PC-3 (cell line): ENCODE measurements at regions not wholly inside any gene's neighbourhood (a gene's known extent, or its start where the extent isn't known, plus 50 kb on each side); places are given as distances from the start of the nearest gene placed in this dataset.
"Not testable (repeated sequence)": the region's sequence is repeated elsewhere in the genome, so short reads cannot be mapped to it uniquely, and the experiment has no call there.

Source experiments
- ATAC-seq: fragments of 200-7000 bp; cut with Tn5 transposase; 2 replicates; pipeline ENCODE4 v1.9.1; 2020; ENCODE audit warnings: mild to moderate bottlenecking, moderate library complexity
- BruUV-seq: library from RNA; stranded (reverse); fragments of 400-500 nt; replicated peaks from 2 replicates; lab custom pipeline; 2021; lab: Mats Ljungman, UMichigan
- CTCF ChIA-PET: fragments of 300-600 bp; sonication (Branson Sonifier 250); formaldehyde crosslinking; loops from one replicate; lab custom pipeline; 2022; ENCODE audit warnings: antibody characterized with exemption; lab: Charles Lee
- POLR2A ChIA-PET: fragments of 300-600 bp; sonication (Branson Sonifier 250); formaldehyde crosslinking; loops from one replicate; lab custom pipeline; 2022; ENCODE audit warnings: antibody characterized with exemption; ENCODE audit not compliant: unreplicated experiment; lab: Charles Lee
- DNase-seq: peaks from one replicate; pipeline ENCODE4 v3.0.0-alpha.2; 2015
- H2AFZ ChIP-seq: fragments of 300-600 bp; sonication (generic); 2 replicates; pipeline ENCODE4 v1.6.0; 2016; ENCODE audit warnings: antibody characterized with exemption, low read length
- H3F3A ChIP-seq: fragments of 300-600 bp; sonication (generic); one replicate; pipeline ENCODE4 v1.6.0; 2017; ENCODE audit warnings: antibody characterized with exemption, low read length, control low read depth, mild to moderate bottlenecking; ENCODE audit not compliant: unreplicated experiment
- H3K27ac ChIP-seq: fragments of 300-600 bp; sonication (generic); 2 replicates; pipeline ENCODE4 v1.5.1; 2016; ENCODE audit warnings: mild to moderate bottlenecking, low read length
- H3K27me3 ChIP-seq: fragments of 300-600 bp; sonication (generic); 2 replicates; pipeline ENCODE4 v1.6.1; 2016; ENCODE audit warnings: low read length, mixed read lengths
- H3K36me3 ChIP-seq: fragments of 300-600 bp; sonication (generic); 2 replicates; pipeline ENCODE4 v1.6.1; 2016; ENCODE audit warnings: low read depth, mixed run types, low read length, mixed read lengths
- H3K4me1 ChIP-seq: fragments of 300-600 bp; sonication (generic); 2 replicates; pipeline ENCODE4 v1.5.1; 2016; ENCODE audit warnings: low read length; ENCODE audit not compliant: insufficient read depth
- H3K4me2 ChIP-seq: fragments of 300-600 bp; sonication (generic); 2 replicates; pipeline ENCODE4 v1.6.0; 2016; ENCODE audit warnings: low read length
- H3K4me3 ChIP-seq: fragments of 300-600 bp; sonication (generic); 2 replicates; pipeline ENCODE4 v1.5.1; 2016; ENCODE audit warnings: mild to moderate bottlenecking, low read length, mixed read lengths
- H3K79me2 ChIP-seq: fragments of 300-600 bp; sonication (generic); 2 replicates; pipeline ENCODE4 v1.6.1; 2017; ENCODE audit warnings: low read length, mixed read lengths
- H3K9ac ChIP-seq: fragments of 300-600 bp; sonication (generic); 2 replicates; pipeline ENCODE4 v1.6.0; 2016; ENCODE audit warnings: mild to moderate bottlenecking, low read length
- H3K9me2 ChIP-seq: fragments of 300-600 bp; sonication (generic); replicated peaks from 2 replicates; pipeline ENCODE4 v1.6.1; 2016; ENCODE audit warnings: mixed run types, low read length, mixed read lengths
- H3K9me3 ChIP-seq: fragments of 300-600 bp; sonication (generic); 2 replicates; pipeline ENCODE4 v1.6.1; 2016; ENCODE audit warnings: low read length, mixed read lengths
- H4K20me1 ChIP-seq: fragments of 300-600 bp; sonication (generic); 2 replicates; pipeline ENCODE4 v1.6.1; 2016; ENCODE audit warnings: low read length, mixed read lengths
- CTCF ChIP-seq: fragments of 300-600 bp; sonication (generic); conservative IDR thresholded peaks from 2 replicates; pipeline ENCODE4 v1.5.1; 2017; ENCODE audit warnings: antibody characterized with exemption, low read depth, mild to moderate bottlenecking, low read length
- EZH2 ChIP-seq: fragments of 300-600 bp; sonication (generic); IDR thresholded peaks from one replicate; pipeline ENCODE4 v1.6.1; 2017; ENCODE audit warnings: antibody characterized with exemption, mild to moderate bottlenecking, low read length; ENCODE audit not compliant: unreplicated experiment
- EZH2phosphoT487 ChIP-seq: fragments of 300-600 bp; sonication (generic); IDR thresholded peaks from 2 replicates; pipeline ENCODE4 v1.6.1; 2018; ENCODE audit warnings: mild to moderate bottlenecking, antibody characterized with exemption, low read length, borderline replicate concordance
- intact Hi-C: fragments of 100-400 bp; cut with micrococcal nuclease; formaldehyde crosslinking; loops from 2 replicates; pipeline ENCODE4 v1.9.0; 2023

GRCh38 chr16:27641260-27641659 is 91.3 kb downstream of the KATNIP start:
- DNase-seq (no peak), ATAC-seq (no peak)
- no TSS peak for BruUV-seq
- Histone ChIP-seq H3K36me3 (no peaks in the 10 kb centered on the region; the same call in 1 of the 2 replicates), H3K27me3 (no peaks in the 10 kb centered on the region), H3F3A (no peaks in the 10 kb centered on the region), H3K79me2 (no peaks in the 10 kb centered on the region), H3K4me1 (no peaks in the 10 kb centered on the region), H3K9me2 (no peaks in the 10 kb centered on the region), H2AFZ (no peak overlapping the region), H3K9ac (no peak overlapping the region), H3K4me2 (no peak overlapping the region), H3K9me3 (no peaks in the 10 kb centered on the region), H3K27ac (no peak overlapping the region), H4K20me1 (no peaks in the 10 kb centered on the region), H3K4me3 (no peak overlapping the region)
- intact Hi-C loops, result loop anchor here (5.0 kb wide), 2 partner anchors 181 to 431 kb away; no protein-coding TSS in a partner anchor
- no peak for TF ChIP-seq EZH2
- TF ChIP-seq EZH2phosphoT487, result no peak
- no peak for TF ChIP-seq CTCF
- ChIA-PET CTCF (no interaction called here), POLR2A (interaction anchor here (0.7 kb wide), 1 partner anchor 11 kb away, joined by 6 read pairs; no protein-coding TSS in a partner anchor)

GRCh38 chr16:27641734-27642415 is 91.9 kb downstream of the KATNIP start:
- H2AFZ ChIP-seq, H3K79me2 ChIP-seq, H4K20me1 ChIP-seq, POLR2A ChIA-PET, H3F3A ChIP-seq, H3K36me3 ChIP-seq, H3K27ac ChIP-seq, H3K9ac ChIP-seq, ATAC-seq, H3K27me3 ChIP-seq, BruUV-seq, H3K4me3 ChIP-seq, H3K4me1 ChIP-seq, H3K4me2 ChIP-seq, DNase-seq, H3K9me2 ChIP-seq, CTCF ChIA-PET, H3K9me3 ChIP-seq: not testable (repeated sequence)
- intact Hi-C loops, result loop anchor here (5.0 kb wide), 2 partner anchors 180 to 430 kb away; no protein-coding TSS in a partner anchor

GRCh38 chr16:27642756-27643155 is 92.8 kb downstream of the KATNIP start:
- H3K4me2 ChIP-seq, result no peak overlapping the region
- H3K9me3 ChIP-seq, result no peaks in the 10 kb centered on the region
- no peaks in the 10 kb centered on the region for H3K79me2 ChIP-seq
- H3K27me3 ChIP-seq, result no peaks in the 10 kb centered on the region
- no peaks in the 10 kb centered on the region for H3K9me2 ChIP-seq
- no peaks in the 10 kb centered on the region; the same call in 1 of the 2 replicates for H3K36me3 ChIP-seq
- POLR2A ChIA-PET, result no interaction called here
- BruUV-seq, result no TSS peak
- no peak overlapping the region for H3K4me3 ChIP-seq
- ATAC-seq, result no peak
- no peaks in the 10 kb centered on the region for H3F3A ChIP-seq
- intact Hi-C loops, result loop anchor here (5.0 kb wide), 2 partner anchors 180 to 430 kb away; no protein-coding TSS in a partner anchor
- H4K20me1 ChIP-seq, result no peaks in the 10 kb centered on the region
- peak; percentile 30 for DNase-seq
- TF ChIP-seq EZH2, result no peak
- peak; percentile 47 for TF ChIP-seq CTCF
- H3K4me1 ChIP-seq, result no peaks in the 10 kb centered on the region
- H3K27ac ChIP-seq, result no peak overlapping the region
- no peak overlapping the region for H3K9ac ChIP-seq
- no peak overlapping the region for H2AFZ ChIP-seq
- CTCF ChIA-PET, result no interaction called here
